ENCODE measurements at regions not wholly inside any gene's neighbourhood (a gene's known extent, or its start where the extent isn't known, plus 50 kb on each side); places are given as distances from the start of the nearest gene placed in this dataset.

GRCh38 chr3:106184540-106185457 lies 316.0 kb upstream of the CBLB start:
- DNase-seq, result no peak

- no peak for DNase-seq
Measured at GRCh38 chr3:106185949-106186348, 317.1 kb upstream of the CBLB start.

- DNase-seq, result no peak
Measured at GRCh38 chr3:106190296-106190695, 321.5 kb upstream of the CBLB start.

GRCh38 chr3:106191211-106191610 lies 322.4 kb upstream of the CBLB start:
- no peak for DNase-seq

- no peak for DNase-seq
Measured at GRCh38 chr3:106191913-106192312, 323.1 kb upstream of the CBLB start.

- DNase-seq, result no peak
Measured at GRCh38 chr3:106193876-106194275, 325.1 kb upstream of the CBLB start.

GRCh38 chr3:106194726-106195125 lies 325.9 kb upstream of the CBLB start:
- DNase-seq, result no peak

- DNase-seq, result no peak
Measured at GRCh38 chr3:106197532-106198194, 328.9 kb upstream of the CBLB start.

- no peak for DNase-seq
Measured at GRCh38 chr3:106204160-106204868, 335.5 kb upstream of the CBLB start.

- DNase-seq, result no peak
Measured at GRCh38 chr3:106206146-106206545, 337.3 kb upstream of the CBLB start.

- no peak for DNase-seq
Measured at GRCh38 chr3:106206613-106207012, 337.8 kb upstream of the CBLB start.

GRCh38 chr3:106208251-106208650 lies 339.4 kb upstream of the CBLB start:
- no peak for DNase-seq

- no peak for DNase-seq
Measured at GRCh38 chr3:106208967-106209366, 340.2 kb upstream of the CBLB start.

GRCh38 chr3:106209482-106209881 lies 340.7 kb upstream of the CBLB start:
- no peak for DNase-seq

- no peak for DNase-seq
Measured at GRCh38 chr3:106210923-106211322, 342.1 kb upstream of the CBLB start.

- DNase-seq, result no peak
Measured at GRCh38 chr3:106212665-106213222, 343.9 kb upstream of the CBLB start.

GRCh38 chr3:106213954-106214353 lies 345.1 kb upstream of the CBLB start:
- DNase-seq, result no peak

GRCh38 chr3:106214641-106215040 lies 345.8 kb upstream of the CBLB start:
- DNase-seq, result no peak

- DNase-seq, result no peak
Measured at GRCh38 chr3:106215047-106215446, 346.2 kb upstream of the CBLB start.

GRCh38 chr3:106217745-106218144 lies 348.9 kb upstream of the CBLB start:
- no peak for DNase-seq

GRCh38 chr3:106227068-106227467 lies 358.3 kb upstream of the CBLB start:
- no peak for DNase-seq

GRCh38 chr3:106228271-106228670 lies 359.5 kb upstream of the CBLB start:
- no peak for DNase-seq
